ENCODE measurements at regions not wholly inside any gene's neighbourhood (a gene's known extent, or its start where the extent isn't known, plus 50 kb on each side); places are given as distances from the start of the nearest gene placed in this dataset.
"Not testable (repeated sequence)": the region's sequence is repeated elsewhere in the genome, so short reads cannot be mapped to it uniquely, and the experiment has no call there.

DNA sequence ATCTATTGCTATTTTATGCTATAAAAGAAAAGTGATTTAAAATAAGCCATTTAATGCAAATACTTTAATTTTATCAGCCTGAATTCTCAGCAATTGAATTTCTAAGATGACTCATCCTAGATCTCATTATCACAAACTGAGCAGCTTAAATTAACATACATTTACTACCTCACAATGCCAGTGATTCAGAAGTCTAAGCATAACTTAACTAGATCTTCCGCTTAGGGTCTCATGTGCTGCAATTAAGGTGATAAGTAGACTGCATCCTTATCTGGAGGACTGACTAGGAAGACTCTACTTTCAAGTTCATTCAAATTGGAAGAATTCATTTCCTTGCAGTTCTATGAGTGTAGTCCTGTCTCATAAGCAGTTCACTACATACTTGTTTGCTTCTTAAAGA lies 286.6 kb downstream of the COL11A1 start:
- intact Hi-C loops (cut with micrococcal nuclease) = no loop called here

GRCh38 chr1:102800406-102800805 lies 307.9 kb downstream of the COL11A1 start:
- intact Hi-C loops (cut with micrococcal nuclease) = no loop called here

DNA sequence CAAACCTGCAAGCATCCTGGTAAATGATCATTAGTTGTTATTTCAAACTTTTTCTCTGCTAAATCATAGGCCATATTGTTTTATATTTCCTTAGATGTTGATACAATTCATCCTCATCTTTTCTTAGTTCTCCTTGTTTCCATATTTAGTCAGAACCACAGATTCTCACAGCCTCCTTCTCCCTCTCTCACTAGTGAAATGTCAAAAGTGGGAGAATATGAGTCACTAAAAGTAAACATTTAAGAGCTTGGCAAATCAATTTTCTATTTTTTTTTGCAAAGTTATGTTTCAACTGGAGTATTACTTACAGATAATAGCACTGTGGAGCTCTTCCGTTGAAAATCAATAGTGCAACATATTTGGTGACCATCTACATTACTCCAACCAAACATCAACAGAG lies 308.8 kb downstream of the COL11A1 start:
- intact Hi-C loops (cut with micrococcal nuclease) = no loop called here

- intact Hi-C loops (cut with micrococcal nuclease) = no loop called here
Measured at GRCh38 chr1:102798718-102799117, 309.6 kb downstream of the COL11A1 start.

DNA sequence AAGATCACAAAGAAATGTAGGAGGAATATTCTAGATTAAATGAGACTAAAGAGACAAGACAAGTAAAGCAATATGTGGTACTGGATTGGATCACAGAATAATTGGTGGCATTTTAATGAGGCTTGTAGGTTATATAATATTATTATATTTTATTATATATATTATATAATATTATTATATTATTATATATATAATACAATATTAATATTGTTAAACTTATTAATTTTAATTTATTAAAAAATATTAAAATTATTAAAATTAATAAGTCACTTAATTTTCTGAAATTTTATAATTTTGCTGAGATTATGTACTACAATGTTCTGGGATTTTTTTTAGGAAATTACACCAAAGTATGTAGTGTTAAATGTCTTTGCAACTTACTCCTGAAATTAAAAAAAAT lies 311.9 kb downstream of the COL11A1 start:
- intact Hi-C loops (cut with micrococcal nuclease) = no loop called here

GRCh38 chr1:102790997-102791396 lies 317.3 kb downstream of the COL11A1 start:
- intact Hi-C loops (cut with micrococcal nuclease) = no loop called here

DNA sequence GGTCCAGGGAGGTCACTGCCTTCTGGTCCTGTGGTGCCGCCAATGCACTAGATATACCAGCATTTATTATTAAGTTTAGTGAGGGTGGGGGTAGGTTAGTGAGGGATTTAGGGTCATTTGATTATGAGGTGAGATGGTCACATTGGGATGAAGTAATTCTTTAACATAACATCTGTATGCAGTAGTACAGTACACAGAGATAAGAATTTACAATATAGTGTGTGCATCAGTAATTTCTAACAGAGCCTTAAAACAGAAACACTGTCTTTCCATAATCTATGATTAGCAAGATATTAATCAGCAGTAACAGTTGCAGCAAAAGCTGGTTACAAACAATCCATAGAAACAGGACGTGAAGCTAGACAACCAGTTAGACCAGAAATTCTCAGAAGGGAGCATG lies 318.4 kb downstream of the COL11A1 start:
- intact Hi-C loops (cut with micrococcal nuclease) = not testable (repeated sequence)

DNA sequence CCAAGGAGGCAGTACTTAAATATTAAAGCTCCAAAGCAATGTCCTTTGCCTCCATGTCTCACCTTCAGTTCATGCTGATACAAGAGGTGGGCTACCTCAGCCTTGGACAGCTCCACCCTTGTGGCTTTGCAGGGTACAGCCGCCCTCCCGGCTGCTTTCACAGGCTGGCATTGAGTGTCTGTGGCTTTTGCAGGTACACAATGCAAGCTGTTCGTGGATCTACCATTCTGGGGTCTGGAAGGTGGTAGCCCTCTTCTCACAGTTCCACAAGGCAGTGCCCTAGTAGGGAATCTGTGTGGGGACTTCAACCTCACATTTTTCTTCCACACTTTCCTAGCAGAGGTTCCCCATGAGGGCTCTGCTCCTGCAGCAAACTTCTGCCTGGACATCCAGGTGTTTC lies 324.8 kb downstream of the COL11A1 start:
- intact Hi-C loops (cut with micrococcal nuclease) = no loop called here

DNA sequence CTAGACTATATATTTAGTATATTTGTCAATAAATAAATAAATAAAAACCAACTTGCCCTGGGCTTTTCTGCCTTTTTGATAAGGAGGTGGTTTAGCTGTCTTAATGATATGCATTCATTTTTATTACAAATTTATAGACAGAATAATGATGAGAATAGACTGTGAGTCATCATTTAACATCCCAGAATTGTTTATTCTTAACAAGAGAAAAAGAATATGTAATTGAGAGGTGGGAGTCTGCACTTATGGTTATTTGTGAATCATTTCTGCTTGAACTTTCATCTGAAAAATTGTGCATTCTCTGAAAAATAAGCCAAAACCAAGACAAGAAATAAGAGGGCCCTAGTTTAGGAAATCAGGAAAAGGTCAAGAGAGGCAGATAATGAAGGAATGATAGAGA lies 326.2 kb downstream of the COL11A1 start:
- intact Hi-C loops (cut with micrococcal nuclease) = no loop called here

GRCh38 chr1:102776071-102776470 lies 332.3 kb downstream of the COL11A1 start:
- intact Hi-C loops (cut with micrococcal nuclease) = no loop called here

GRCh38 chr1:102772831-102773230 lies 335.5 kb downstream of the COL11A1 start:
- intact Hi-C loops (cut with micrococcal nuclease) = no loop called here

GRCh38 chr1:102758418-102758817 lies 349.9 kb downstream of the COL11A1 start:
- intact Hi-C loops (cut with micrococcal nuclease) = no loop called here

DNA sequence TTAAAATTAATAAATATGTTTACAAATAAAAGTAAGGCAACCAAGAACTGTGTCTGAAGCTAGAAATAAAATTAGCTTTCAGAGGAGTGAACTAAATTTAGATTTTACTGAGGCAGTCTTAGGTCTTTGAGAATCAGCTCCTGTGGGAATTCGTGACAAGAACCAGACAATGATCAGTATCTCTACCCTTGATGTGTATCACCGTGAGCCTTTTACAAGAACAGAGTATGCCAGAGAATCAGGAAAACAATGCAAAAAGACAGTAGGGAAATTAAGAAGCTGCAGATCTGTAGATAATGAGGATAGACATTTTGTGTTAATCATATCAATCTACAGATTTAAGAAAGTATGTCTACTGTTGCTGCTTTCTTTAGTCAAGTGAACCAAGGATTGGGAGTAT lies 351.0 kb downstream of the COL11A1 start:
- intact Hi-C loops (cut with micrococcal nuclease) = no loop called here

- intact Hi-C loops (cut with micrococcal nuclease) = no loop called here
Measured at GRCh38 chr1:102751111-102751510, 357.2 kb downstream of the COL11A1 start.

GRCh38 chr1:102742426-102742825 lies 365.9 kb downstream of the COL11A1 start:
- intact Hi-C loops (cut with micrococcal nuclease) = no loop called here

DNA sequence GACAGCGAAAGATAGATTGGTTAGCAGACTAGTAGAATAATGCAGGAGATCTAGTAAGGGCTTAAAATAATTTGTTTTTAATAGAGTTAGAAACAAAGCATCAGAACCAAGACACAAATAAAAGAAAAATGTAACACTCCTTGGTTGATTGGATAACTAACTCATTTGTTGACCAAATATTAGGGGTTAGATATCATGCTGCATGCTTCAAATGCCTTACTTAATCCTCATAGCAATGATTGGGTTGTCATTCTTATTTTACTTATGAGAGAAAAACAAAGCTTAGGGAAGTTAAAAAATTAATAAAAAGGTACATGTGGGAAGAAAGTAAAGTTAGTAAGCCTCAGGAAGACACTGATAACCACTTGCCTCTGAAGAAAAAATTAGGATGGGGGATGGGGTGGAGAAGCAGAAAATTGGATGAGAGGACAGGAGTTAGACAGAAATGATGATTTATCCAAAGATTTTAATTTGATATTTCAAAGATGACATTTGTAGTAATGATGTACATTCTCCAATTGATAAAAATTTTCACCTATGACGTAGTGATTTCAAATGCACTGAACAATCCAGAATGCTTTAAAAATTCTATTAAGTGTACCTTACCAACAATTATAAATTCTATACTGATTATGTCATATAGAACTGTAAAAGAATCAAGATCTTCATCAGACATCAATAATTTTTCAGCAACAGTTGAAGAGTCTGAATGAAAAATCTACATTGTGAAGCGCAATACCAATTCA lies 374.7 kb downstream of the COL11A1 start:
- intact Hi-C loops (cut with micrococcal nuclease) = no loop called here

GRCh38 chr1:102732927-102733326 lies 375.4 kb downstream of the COL11A1 start:
- intact Hi-C loops (cut with micrococcal nuclease) = no loop called here

DNA sequence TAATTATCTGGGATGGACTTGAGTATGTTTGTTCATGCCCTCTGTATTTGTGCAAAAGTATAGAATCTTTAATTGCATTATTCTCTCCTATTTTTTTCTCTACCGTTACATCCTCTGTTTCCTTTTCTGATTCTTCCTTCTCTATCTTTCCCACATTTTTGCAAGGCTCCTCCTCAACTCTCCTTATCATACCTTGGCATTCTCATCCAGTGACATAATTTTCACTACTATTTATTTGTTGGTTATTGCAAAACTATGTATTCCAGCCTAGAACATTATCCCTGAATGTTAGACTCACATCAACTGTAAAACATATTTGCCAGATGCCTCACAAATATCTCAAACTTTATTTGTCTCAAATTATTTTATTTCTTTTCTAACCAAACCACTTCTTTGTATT lies 381.9 kb downstream of the COL11A1 start:
- intact Hi-C loops (cut with micrococcal nuclease) = no loop called here

DNA sequence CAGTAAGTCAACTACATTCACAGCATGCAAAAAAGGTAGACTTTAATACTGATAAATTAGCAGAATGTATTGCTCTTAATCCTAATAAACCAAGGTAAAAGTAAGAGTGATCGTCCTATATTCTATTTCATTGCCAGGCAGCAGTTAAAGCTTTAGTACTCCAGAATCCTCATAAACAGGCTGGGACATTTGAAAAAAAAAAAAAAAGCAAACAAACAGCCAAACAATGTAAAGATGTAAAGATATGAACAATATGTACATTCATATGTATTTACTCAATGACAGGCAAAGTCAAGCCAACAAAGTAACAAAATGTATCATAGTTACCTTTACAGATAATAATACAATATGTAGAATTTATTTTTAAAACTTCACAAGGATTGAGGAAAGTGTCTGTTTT lies 383.6 kb downstream of the COL11A1 start:
- intact Hi-C loops (cut with micrococcal nuclease) = no loop called here

GRCh38 chr1:102715150-102715549 lies 393.2 kb downstream of the COL11A1 start:
- intact Hi-C loops (cut with micrococcal nuclease) = no loop called here

DNA sequence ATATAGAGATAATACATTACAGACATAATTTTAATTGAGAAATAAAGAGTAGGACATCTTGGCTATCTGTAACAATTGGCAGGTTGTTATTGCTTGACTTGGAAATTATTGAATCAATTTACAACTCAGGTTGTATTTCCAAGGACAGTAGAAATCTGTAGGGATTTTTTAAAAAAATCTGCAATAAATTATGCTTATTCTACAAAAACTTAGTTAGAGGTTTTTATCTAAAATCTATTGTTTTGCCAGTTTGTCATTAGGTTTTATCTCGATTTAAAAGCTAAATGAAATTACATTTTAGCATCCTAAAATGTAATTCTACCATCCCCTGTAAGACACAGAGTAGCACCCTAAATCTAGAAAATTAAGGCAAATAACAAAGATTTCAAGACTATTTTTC lies 408.8 kb downstream of the COL11A1 start:
- intact Hi-C loops (cut with micrococcal nuclease) = no loop called here

DNA sequence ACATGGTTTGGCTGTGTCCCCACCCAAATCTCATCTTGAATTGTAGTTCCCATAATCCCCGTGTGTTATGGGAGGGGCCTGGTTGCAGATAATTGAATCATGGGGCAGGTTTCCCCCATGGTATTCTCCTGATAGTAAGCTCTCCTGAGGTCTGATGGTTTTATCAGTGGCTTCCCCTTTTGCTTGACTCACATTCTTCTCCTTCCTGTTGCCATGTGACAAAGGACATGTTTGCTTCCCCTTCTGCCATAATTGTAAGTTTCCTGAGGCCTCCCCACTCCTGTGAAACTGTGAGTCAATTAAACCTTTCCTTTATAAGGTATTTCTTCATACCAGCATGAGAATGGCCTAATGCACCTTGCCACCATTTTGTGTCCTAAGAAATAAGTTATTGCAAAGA lies 415.0 kb downstream of the COL11A1 start:
- intact Hi-C loops (cut with micrococcal nuclease) = no loop called here

DNA sequence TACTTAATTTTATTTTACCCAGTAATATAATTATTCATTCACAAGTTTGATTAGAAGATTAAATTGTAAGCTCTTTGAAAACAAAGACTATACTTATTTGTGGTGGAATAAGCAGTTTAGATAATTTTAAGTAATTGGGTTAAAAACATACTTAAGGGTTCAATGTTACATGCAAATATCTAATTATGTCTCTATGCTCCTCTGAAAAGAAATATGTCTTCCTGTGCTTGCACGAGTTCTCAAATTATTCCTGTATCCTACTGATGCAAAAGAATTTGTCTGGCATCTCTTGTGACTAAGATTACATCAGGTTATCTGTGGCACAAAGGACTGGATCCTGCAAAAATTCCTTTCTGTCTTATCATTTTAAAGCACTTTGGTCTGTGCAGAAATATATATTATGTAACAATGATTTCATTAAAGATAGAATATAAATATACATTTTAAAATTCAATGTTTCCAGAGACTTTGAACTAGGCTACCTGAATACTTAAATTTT lies 416.7 kb downstream of the COL11A1 start:
- intact Hi-C loops (cut with micrococcal nuclease) = no loop called here

GRCh38 chr1:102687383-102687782 lies 420.9 kb downstream of the COL11A1 start:
- intact Hi-C loops (cut with micrococcal nuclease) = no loop called here

All from T-helper 1 cell treated with Interleukin-12 subunit alpha and Interleukin-12 subunit beta and Interleukin-4 antibody, amounts not matched to agents 30 ng/mL and 1 ng/mL, for 36 hours (primary cell).